ENCODE measurements at regions not wholly inside any gene's neighbourhood (a gene's known extent, or its start where the extent isn't known, plus 50 kb on each side); places are given as distances from the start of the nearest gene placed in this dataset.

DNA sequence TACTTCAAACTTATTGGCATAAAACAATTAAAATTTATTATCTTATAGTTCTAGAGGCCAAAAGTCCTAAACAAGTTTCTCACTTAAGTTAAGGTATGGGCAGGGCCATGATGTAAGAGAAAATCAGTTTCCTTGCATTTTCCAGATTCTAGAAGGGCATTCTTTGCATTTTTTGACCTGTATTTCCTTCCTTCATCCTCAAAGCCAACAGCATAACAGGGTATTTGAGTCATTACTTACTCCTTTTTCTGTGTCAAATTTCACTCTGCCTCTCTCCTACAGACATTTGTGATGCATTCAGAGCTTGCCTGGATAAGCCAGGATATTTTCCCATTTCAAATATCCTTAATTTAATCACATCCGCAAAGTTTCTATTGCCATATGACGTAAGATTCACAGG lies 1499.0 kb downstream of the EFNA5 start:
- DNase-seq, result no peak

DNA sequence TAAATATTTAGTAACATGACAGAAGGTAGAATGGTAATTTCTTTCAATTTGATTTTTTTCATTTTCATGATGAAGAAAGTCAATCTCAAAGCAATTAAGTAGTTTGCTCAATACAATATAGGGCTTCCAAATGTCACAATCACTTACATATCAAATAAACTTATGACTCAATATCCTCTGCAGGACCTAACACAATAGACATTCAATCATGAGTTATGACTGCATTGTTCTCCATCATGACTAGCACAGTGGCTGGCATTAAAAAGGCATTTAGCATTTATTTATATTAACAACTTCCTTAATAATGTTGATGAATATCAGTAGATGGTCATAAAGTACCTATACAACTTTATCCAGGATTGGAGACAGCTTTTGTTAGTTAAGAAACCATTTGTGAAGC lies 1499.6 kb downstream of the EFNA5 start:
- no peak for DNase-seq

DNA sequence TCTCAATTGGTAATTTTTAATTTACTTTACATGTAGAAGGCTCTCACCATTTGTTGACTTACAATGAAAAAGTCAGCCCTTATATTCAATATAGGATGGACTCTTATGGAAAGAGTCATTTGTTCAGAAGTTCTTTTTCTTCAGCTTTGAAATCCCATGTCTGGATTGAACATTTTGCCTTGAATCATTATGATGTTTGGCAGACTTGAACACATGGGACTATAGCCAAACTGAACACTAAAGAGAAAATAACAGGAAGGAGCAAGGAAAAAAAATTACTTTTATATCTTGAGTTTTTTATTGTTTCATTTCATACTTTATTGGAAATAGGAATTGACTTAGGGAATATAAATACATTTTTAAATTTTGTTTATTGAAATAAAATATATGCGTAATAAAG lies 1503.0 kb downstream of the EFNA5 start:
- no peak for DNase-seq

DNA sequence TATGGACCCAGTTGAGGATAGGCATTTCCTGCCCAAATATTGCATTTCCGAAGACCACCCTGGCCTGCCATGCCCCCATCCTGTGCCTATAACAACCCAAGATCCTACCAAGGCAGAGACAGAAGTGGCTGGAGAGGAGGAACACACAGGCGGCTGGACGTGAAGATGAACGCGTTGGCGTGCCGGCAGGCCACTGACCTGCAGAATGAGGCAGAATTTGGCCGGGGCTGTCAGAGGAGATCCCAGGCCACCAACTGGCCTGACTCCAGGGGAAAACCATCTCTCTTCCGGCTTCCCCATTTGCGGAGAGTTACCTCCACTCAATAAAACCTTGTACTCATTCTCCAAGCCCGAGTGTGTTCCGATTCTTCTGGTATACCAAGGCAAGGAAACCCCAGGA lies 1507.5 kb downstream of the EFNA5 start:
- DNase-seq, result no peak

DNA sequence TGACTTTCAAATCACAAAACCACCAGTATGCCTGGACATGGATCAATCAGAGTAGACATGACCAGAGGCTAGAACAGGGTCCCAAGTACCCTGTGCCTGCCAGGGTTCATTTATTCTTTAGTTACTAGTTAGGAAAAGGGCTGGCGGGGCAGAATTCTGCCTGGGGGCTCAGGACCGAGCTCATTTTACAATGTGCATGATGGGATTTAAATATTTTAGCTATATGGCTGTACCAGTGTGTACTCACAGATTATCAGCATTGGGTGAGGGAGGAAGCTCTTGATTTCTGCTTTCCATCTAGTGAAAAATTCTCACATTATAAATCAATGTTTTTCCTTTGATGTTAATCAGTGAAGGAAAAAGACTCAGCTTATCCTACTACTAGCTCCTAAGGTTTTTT lies 1511.1 kb downstream of the EFNA5 start:
- DNase-seq, result no peak

DNA sequence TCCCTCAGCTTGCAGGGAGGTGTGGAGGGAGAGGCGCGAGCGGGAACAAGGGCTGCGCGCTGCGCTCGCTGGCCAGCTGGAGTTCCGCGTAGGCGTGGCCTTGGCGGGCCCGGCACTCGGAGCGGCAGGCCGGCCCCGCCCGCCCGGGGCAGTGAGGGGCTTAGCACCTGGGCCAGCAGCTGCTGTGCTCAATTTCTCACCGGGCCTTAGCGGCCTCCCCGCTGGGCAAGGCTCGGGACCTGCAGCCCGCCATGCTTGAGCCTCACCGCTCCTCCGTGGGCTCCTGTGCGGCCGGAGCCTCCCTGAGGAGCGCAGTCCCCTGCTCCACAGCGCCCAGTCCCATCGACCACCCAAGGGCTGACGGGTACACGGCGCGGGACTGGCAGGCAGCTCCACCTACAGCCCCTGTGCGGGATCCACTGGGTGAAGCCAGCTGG lies 1516.4 kb downstream of the EFNA5 start:
- no peak for DNase-seq

DNA sequence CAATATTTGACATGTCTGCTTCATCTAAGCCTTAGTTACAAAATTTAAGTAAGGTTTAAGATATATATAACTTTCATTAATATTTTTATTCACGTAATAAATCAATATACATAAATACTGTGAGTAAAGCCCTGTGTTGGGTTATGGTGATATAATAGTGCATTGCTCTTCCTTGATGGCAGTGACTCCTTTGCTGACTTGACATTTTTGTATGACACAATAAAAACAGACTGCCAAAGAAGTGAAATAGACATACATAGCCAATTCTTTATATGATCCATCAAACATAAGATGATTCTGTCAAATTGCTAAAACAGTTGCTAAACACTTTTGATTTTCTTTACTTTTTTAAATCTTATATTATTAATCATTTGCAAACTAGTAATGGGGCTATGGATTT lies 1518.2 kb downstream of the EFNA5 start:
- no peak for DNase-seq

DNA sequence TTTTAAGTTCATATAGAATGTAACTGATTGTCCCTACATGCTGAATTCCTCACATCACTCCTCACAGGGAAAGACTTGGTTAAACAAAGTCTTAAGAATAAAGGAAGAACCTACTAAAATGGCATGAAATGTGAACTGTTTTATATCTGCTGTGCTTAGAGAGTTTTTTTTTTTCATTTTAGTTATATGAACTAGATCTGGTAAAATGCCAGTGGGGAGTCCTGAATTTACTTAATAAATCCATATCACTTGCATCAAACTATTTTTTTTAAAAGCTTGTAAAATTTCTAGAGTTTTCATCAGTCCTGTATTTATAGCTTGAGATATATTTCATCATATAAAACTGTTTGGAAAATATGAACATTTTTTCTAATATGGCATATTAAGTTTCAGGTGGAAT lies 1528.6 kb downstream of the EFNA5 start:
- DNase-seq, result no peak

DNA sequence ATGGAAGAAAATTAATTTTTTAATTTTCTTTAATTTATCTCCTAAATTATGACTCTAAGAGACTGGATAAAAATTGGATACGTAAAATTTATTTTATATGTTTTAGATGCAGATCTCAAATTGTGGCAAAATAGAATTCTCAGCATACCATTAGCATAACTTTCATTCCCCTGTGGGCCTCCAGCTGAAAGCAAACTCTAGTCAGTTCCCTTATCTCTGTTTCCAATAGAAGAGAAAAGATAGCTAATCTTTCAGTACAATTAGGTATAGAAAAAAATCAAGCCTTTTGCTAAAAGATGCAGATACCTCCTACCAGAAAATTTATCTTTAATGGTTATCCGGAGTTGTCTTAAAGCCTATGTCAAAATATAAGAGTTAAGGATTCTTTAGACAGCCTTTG lies 1530.6 kb downstream of the EFNA5 start:
- DNase-seq, result no peak

DNA sequence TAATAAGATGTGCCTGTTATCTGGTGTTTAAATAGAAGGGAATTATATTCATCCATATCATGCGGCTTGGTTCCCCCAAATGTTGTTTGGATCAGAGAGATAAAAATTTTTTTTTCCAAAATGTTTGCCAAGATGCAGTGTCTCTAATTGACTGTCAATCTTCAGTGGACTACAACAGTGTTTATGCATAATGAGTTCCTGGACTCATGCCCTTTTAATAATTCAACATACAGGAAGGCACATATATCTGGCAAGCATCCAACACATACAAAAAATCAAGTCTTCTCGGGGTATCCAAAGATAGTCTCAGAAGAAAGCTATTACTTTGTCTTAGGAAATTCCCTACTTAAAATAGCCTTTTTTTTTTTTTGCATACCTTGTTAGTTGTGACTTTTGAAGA lies 1534.7 kb downstream of the EFNA5 start:
- no peak for DNase-seq

DNA sequence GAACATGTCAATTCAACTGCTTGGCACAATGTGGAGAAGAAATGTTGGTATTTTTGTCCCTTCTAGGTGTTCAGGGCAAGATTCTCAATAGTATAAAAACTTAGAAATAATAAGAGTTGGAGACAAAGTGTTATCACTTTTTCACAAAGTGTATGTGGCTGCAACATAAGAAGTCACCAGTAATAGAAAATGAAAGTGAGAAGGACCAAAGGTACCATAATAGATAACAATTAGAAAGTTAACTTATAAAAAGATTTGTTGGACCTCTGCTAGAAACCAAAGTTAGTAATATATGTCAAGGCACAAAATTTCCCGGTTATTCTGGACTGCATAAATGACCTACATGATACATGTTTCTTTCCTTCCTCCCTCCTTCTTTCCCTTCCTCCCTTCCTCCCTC lies 1535.3 kb downstream of the EFNA5 start:
- no peak for DNase-seq

DNA sequence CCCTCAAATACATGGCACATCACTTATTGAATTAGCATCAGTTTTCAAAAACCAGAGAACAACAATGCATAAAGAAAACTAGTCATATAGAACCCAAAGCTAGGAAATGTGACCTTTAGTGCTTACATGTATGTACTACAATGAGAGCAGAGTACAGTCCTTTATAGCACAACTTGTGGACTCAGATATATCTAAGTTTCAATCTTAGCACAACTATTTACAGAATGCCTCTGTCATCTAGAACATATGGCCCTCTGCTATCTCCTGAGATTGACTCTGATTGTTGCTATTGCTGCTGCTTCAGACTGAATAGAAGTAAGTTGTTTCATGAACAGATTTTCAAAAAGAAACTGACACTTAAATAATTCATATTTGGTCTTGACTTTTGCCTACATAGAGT lies 1536.2 kb downstream of the EFNA5 start:
- no peak for DNase-seq

DNA sequence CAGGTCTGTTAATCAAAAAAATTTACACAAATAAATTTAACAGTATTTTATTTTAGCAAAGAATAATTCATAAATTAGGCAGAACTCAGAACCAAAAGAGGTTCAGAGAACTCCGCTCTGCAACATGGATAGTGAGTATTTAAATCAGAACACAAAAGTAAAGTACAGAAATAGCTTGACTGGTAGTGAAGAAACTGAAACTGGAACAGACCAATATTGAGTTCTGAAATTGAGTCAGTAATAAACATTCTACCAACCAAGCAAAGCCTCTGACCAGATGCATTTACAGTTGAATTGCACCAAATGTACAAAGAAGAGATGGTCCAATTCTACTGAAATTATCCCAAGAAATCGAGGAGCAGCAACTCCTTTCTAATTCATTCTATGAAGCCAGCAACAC lies 1542.8 kb downstream of the EFNA5 start:
- no peak for DNase-seq

DNA sequence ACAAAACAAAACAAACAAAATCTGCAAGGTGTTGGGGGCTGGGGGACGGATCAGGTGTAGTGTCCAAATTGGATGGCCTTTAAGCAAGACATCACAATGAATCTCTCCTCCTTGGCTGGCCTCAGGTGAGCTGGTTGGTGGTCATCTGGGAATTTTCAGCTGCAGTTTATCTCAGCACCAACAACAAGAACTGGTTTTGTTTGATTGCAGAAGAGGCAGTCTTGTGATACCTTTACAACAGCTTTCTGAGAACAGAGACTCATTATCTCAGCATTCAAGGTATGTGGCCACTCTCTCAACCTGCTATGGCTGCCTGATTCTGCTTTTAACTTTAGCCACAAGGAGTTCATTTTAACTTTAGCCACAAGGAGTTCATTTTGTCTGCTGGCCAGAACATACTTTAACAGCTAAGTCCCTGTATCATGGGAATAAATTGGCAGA lies 1543.4 kb downstream of the EFNA5 start:
- no peak for DNase-seq

DNA sequence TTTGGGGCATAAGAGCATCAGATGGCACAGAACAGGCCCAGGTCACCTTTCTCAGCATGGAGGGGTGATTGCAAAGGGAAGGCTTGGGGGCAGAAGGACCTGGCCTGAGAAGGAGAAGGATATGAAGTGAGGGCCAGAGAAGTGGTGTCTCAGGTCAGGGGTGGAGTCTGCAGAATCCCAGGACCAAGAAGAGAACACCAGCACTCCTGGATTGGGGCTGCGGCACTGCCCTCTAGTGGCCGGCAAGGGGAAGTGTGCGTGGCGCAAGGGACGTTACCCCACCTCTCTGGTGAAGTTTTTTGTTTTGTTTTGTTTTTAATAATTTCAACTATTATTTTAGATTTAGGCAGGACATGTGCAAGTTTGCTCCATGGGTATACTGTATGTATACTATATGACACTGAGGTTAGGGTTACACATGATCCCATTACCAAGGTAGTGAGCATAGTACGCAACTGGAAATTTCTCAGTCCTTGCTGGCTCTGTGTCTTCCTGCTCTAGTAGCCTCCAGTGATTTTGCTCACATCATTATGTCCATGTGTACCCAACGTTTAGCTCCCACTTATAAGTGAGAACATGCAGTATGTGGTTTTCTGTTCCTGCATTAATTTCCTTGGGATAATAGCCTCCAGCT lies 1548.6 kb downstream of the EFNA5 start:
- DNase-seq, result no peak

DNA sequence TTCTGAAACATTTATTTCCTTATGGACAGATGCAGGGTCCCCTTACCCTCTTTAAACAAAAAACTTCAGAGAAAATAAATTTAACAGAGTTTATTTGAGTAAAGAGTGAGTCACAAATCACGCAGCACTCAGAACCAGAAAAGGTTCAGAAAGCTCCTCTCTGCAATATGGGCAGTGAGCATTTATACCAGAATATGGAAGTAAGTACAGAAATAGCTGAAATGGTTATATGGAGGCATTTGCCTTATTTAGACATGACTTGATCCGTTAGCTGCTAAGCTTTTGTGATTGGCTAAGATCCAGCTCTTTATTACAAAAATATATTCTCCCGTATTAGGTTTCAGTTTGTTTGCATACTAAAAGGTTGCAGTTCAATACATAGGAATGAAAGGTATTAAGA lies 1554.1 kb downstream of the EFNA5 start:
- DNase-seq, result no peak

DNA sequence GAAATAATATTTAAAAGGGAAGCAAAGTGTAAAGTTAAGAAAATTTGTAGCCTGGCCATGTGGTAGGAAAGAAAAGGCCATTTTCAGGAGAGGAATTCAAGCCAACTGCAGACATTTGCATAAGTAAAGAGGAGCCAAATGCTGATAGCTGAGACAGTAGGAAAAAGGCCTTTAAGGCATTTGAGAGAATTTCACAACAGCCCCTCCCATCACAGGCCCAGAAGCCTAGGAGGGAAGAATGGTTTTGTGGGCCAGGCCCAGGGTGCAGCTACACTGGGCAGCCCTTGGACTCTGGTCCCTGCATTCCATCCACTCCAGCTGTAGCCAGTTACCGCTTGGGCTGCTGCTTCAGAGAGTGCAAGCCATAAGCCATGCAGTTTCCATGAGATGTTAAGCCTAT lies 1556.8 kb downstream of the EFNA5 start:
- DNase-seq, result no peak

DNA sequence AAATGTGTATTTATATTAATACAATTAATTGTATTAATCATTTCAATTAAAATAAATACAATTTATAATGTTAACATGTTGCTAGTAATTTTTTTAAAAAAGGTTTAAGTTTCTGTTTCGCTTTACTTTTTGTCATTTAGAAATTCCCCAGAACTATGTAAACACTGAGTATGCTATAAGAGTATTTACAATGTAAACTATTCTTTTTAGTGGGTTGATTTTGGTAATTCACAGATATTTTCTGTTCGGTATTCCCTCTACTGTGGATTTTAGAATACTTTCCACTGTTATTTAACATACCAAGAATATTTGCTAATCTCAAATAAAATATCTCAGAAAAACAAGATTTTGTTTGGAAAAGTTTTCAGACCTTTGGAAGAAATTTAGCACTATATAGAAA lies 1564.4 kb downstream of the EFNA5 start:
- no peak for DNase-seq

DNA sequence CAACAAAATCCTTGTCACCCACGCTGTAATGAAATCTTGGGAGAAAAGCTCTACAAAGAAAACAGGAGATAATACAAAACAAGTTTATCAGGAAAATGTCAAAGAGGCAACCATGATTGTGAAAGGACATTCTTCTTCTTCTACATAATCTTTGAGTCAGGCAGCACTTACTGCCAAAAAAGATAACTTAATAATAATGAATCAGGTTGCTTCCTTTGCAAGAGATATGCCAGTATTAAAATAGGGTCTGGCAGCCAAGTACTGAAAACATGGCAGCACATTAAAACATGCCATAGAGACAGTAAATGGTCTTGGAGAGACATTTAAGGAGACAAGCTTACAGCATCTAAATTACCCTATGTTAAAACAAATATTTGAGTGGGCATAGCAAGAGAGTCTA lies 1573.4 kb downstream of the EFNA5 start:
- no peak for DNase-seq

DNA sequence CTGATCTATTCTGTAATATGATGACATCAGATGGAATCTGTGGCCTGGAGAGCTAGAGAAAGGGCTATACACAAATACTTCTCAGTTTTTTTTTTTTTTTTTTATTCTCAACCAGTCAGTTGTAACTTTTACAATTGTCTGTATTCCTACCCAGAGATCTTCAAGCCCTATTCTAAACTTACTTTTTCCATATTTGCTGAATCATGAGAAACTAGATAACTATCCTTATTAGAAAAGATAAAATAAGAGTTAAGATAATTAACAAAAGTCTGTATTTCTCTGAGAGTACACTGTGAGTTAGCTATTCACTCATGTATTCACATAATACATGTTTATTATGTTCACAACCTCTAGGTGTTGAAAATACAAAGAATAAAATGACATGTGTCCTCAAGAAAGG lies 1575.9 kb downstream of the EFNA5 start:
- no peak for DNase-seq

DNA sequence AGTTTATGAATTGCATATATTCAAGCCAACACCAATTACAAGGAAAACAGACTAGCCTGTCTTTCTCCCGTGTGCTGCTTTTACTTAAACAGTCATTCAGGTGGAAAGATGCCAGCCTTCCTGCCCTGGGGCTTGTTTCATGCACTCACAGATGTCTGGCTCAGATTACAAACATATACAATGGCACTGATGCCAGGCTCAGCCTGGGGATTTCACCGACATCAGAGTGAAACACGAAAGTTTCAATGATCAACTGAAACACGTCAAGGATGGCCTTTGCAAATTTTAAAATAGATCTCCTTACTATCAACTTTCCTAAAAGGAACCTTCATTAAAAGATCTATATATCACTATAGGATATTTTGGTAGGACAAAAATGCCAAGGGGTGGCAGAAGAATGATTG lies 1576.5 kb downstream of the EFNA5 start:
- no peak for DNase-seq

DNA sequence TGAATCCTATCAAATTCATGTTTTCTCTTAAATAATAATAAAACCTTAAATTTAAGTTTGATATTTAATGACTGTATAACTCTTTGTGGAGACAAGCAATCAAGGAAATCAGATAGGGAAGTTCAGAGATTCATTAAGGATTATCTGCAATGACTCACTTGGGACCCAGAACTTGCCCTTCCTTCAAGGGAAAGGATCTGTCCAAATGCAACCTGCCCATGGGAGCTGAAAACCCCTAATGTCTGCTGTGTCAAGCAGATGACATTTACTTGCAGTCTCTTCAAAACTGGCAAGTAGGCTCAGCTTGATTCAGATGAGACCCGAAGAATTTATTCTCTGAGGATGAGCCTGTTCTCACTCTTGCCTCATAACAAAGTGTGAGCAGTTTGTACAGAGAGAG lies 1577.6 kb downstream of the EFNA5 start:
- no peak for DNase-seq

DNA sequence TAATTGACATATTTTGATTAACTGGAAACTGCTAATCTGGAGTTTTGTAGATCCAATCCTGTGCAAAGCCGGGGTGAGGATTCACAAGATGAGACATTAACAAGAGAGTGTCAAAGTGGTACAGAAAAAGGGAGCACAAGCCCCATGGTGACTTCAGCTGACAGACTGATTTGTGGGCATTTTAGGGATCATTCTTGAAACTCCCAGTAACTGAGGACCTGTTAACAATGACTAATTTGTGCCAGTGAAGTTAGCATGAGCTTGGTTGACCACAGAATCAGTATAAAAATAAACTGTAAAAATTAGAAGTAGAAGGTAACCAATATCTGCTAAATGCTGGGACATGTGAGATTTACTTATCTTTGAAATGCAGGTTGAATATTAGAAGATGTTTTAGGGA lies 1578.3 kb downstream of the EFNA5 start:
- no peak for DNase-seq

DNA sequence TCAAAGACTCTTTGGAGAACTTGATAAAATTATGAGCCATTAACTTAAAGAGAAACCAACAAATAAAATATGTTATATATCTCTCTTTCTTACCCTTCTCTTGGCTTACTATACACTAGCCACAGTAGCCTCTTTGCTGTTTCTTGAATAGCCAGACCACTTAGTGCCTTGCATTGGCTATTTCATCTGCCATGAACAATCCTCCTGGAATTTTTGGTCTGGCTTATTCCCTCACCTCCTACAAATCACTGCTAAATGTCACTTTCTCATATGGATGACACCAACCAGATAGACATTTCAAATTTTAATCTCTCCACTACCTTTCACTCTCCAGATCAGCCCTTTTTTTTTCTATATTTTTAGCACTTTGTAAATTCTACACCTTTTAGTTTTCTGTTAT lies 1581.7 kb downstream of the EFNA5 start:
- DNase-seq, result no peak

DNA sequence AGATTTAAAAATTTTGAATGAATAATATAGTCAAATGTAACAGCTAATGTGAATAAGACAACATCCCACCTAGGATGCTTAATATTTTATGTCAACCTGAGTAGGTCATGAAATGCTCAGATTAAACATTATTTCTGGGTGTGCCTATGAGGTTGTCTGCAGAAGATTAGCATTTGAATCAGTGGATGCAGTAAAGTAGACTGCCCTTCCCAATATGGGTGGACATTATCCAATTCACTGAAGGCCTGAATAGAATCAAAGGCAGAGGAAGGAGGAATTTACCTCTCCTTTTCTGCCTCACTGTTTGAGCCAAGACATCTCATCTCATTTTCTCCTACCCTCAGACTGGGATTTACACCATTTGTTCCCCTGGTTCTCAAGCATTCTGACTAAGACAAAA lies 1582.3 kb downstream of the EFNA5 start:
- DNase-seq, result no peak

DNA sequence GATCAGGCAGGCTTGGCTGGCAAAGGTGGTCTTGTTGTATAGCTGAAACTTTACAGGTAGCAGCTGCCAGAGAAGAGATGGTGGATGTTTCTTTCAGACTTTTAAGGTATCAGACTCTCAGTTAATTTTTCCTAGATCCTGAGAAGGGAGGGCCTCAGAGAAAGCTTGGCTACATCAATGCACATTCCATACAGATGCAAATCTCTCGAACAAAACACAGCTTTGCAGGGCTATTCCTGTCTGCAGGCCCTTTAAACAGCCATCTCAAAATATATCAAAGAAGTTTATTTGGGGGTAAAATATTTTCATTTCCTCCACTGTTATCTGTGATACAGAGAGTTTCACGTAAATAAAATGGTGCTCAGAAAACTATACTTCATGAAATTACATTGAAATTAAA lies 1584.4 kb downstream of the EFNA5 start:
- DNase-seq, result no peak

Measured in GDM1 (cell line).